Naive thymus-derived CD8-positive, alpha-beta T cell (primary cell): ENCODE measurements at regions not wholly inside any gene's neighbourhood (a gene's known extent, or its start where the extent isn't known, plus 50 kb on each side); places are given as distances from the start of the nearest gene placed in this dataset.

Source experiments
- ATAC-seq, 2 donors: fragments of 150-1000 bp; cut with Tn5 transposase in 1 of 2; sonication (Bioruptor Pico), chemical (Tn5 transposase) in 1 of 2; 1 replicate in 1 of 2; 2 replicates in 1 of 2; pipeline ENCODE4 v1.10.0; 2021; ENCODE audit warnings: mild to moderate bottlenecking in 2 of 2, moderate library complexity in 2 of 2
- POLR2A ChIA-PET: fragments of 350-600 bp; sonication (Branson Sonifier 250); formaldehyde crosslinking; loops from one replicate; lab custom pipeline; 2021; ENCODE audit warnings: antibody characterized with exemption; lab: Charles Lee
- DNase-seq, 10 donors: peaks; one replicate each; pipeline versions ENCODE4 v3.0.0 to v3.0.0-alpha.2; 2020 to 2022
- H3K27ac Mint-ChIP-seq, 10 donors: one replicate each; pipeline ENCODE4 v1.8.0; 2020 to 2022; ENCODE audit warnings: mild to moderate bottlenecking in 10 of 10, mixed read lengths in 10 of 10, moderate library complexity in 4 of 10, inconsistent platforms in 1 of 10
- H3K27me3 Mint-ChIP-seq, 5 donors: one replicate each; pipeline ENCODE4 v1.8.0; 2021 to 2022; ENCODE audit warnings: mixed read lengths in 5 of 5
- H3K36me3 Mint-ChIP-seq, 3 donors: one replicate each; pipeline ENCODE4 v1.8.0; 2020 to 2022; ENCODE audit warnings: mixed read lengths in 3 of 3, mild to moderate bottlenecking in 2 of 3, inconsistent platforms in 1 of 3
- H3K4me1 Mint-ChIP-seq, 4 donors: one replicate each; pipeline ENCODE4 v1.8.0; 2021 to 2022; ENCODE audit warnings: mixed read lengths in 4 of 4
- H3K4me3 Mint-ChIP-seq, 10 donors: one replicate each; pipeline ENCODE4 v1.8.0; 2020 to 2022; ENCODE audit warnings: mild to moderate bottlenecking in 10 of 10, mixed read lengths in 10 of 10, moderate library complexity in 6 of 10, inconsistent platforms in 1 of 10
- H3K9me3 Mint-ChIP-seq, 9 donors: one replicate each; pipeline ENCODE4 v1.8.0; 2020 to 2022; ENCODE audit warnings: mixed read lengths in 9 of 9, mild to moderate bottlenecking in 3 of 9, inconsistent platforms in 1 of 9, moderate library complexity in 1 of 9

DNA sequence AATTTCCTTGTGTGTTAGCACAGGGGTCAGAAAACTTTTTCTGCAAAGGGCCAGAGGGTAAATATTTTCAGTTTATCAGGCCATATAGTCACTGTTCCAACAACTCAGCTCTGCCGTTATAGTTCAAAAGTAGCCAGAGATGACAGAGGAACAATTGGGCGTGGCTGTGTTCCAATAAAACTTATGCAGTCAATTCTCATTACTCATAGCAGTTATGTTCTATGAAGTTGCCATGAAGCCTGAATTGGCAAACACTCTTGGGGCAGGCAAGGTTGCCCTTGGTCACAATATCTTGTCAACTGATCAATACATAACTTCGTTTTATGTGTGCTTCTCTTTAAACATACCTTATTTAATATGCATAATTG, 304.2 kb downstream of the TFAP2C start:
- Mint-ChIP-seq H3K4me1 (no peaks in the 10 kb centered on the region), H3K4me3 (no peak overlapping the region), H3K27ac (no peak overlapping the region), H3K9me3 (peaks cover 0 to 3% (median 0%) of the 10 kb centered on the region in 9 donors), H3K36me3 (peaks cover 0 to 5% (median 0%) of the 10 kb centered on the region in 3 donors), H3K27me3 (peaks cover 14 to 42% (median 22%) of the 10 kb centered on the region in 5 donors)
- DNase-seq (no peak), ATAC-seq (no peak)
- POLR2A ChIA-PET, result no interaction called here

GRCh38 chr20:56934888-56935287, 305.8 kb downstream of the TFAP2C start:
- Mint-ChIP-seq H3K4me1 (no peaks in the 10 kb centered on the region), H3K9me3 (peaks cover 0 to 3% (median 0%) of the 10 kb centered on the region in 9 donors), H3K36me3 (peaks cover 0 to 1% (median 0%) of the 10 kb centered on the region in 3 donors), H3K4me3 (no peak overlapping the region), H3K27ac (no peak overlapping the region), H3K27me3 (peaks cover 9 to 37% (median 12%) of the 10 kb centered on the region in 5 donors)
- DNase-seq, result no peak
- no peak for ATAC-seq
- POLR2A ChIA-PET, result no interaction called here

DNA sequence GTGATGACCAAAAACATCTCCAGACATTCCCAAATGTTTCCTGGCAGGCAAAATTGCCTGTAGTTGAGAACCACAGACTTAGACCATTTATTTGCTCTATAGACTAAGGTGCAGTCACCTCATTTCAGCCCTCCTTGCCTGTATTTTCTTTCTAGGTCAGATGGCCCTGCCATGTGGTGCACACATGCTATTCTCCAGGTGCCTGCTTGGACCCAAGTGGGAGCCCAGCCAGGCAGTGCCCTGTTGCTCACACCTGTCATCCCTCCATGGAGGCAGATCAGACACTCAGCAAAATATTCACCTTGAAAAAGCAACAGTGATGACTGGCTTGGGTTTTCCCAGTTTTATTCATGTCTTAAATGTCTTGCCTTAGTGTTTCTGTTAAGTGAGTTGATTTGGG, 311.4 kb downstream of the TFAP2C start:
- Mint-ChIP-seq H3K9me3 (no peaks in the 10 kb centered on the region), H3K4me3 (no peak overlapping the region)
- no peak for DNase-seq

DNA sequence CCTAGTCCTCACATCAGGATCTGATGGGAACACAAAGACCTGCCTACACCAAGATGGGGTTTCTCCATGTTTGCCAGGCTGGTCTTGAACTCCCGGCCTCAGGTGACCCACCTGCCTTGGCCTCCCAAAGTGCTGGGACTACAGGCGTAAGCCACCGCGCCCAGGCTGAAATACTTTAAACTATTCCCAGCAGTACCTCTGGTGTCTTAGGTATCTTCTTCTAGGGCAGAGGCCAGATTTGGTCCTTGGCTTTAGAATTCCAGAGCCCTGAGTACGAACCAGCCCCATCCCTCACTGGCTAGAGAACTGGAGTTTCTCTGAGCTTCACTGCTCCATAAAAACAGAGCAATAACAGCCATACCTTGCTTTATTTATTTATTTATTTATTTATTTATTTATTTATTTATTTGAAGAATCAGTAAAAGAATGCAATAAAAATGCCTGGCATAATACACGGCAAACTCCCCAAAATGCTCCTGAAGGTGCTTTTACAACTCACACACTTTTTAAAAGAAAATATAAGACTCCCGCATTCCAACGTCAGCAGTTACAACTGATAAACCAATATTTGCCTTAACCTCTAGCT, 312.1 kb downstream of the TFAP2C start:
- peaks cover 0 to 4% (median 0%) of the 10 kb centered on the region in 9 donors for H3K9me3 Mint-ChIP-seq
- H3K4me3 Mint-ChIP-seq, result no peak overlapping the region
- H3K36me3 Mint-ChIP-seq, result no peaks in the 10 kb centered on the region
- no peak for DNase-seq
- no peaks in the 10 kb centered on the region for H3K4me1 Mint-ChIP-seq
- H3K27me3 Mint-ChIP-seq, result peaks cover 3 to 22% (median 11%) of the 10 kb centered on the region in 5 donors
- POLR2A ChIA-PET, result no interaction called here
- ATAC-seq, result no peak
- H3K27ac Mint-ChIP-seq, result no peak overlapping the region

More for the DNA sequence above, 311.4 kb downstream of the TFAP2C start:
- Mint-ChIP-seq H3K36me3 (no peaks in the 10 kb centered on the region), H3K4me1 (no peaks in the 10 kb centered on the region), H3K27me3 (peaks cover 1 to 28% (median 9%) of the 10 kb centered on the region in 5 donors), H3K27ac (no peak overlapping the region)
- POLR2A ChIA-PET, result no interaction called here
- no peak for ATAC-seq

DNA sequence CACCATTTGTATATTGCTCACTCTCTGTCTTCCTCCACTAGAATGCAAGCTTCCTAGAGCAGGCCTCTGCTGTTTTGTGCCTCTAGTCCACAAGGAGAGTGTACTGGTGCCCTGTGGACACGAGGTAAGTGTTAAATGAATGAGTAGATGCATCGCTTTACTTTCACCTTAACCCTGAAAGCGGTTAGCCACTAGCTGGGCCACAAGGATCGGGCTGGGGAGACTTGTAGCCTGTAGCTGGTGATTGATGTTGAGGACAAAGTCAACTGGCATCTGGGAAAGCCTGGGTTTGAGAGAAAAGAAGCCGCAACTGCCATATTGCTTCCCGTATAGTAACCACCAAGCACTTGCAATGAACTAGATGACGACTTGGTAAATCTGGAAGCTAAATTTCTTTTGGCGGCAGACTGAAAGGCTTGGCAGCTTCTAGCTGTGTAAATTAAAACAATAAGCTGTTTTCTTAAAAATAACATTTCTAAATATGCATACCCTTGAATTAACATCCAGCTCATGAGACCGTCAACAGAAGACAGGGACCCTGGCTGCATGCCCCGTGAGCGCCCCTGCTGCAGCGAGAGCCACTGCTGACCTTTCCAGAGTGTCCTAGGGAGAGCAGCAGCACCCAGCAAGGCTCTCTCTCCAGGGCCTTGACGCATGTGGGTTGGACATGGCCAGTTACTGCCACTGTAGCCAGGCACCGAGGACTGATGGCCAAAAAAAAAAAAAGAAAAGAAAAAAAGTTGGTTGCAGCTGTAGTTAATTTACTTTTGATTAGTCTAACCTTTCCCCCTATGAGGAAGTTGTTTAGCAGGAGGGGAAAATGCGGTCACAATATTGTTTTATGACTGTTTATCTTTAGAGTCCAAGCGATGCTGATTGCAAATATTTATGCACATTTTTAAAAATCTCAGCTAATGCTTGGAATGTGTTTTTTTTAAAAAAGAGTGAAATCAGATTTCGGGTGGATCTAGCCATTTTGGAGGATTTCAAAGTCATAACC, 315.1 kb downstream of the TFAP2C start:
- ATAC-seq, result no peak
- no peak for DNase-seq
- POLR2A ChIA-PET, result no interaction called here
- Mint-ChIP-seq H3K36me3 (no peaks in the 10 kb centered on the region), H3K27me3 (peaks cover 6 to 26% (median 13%) of the 10 kb centered on the region in 5 donors), H3K27ac (no peak overlapping the region), H3K4me3 (no peak overlapping the region), H3K9me3 (peaks cover 0 to 6% (median 0%) of the 10 kb centered on the region in 9 donors), H3K4me1 (no peaks in the 10 kb centered on the region)

DNA sequence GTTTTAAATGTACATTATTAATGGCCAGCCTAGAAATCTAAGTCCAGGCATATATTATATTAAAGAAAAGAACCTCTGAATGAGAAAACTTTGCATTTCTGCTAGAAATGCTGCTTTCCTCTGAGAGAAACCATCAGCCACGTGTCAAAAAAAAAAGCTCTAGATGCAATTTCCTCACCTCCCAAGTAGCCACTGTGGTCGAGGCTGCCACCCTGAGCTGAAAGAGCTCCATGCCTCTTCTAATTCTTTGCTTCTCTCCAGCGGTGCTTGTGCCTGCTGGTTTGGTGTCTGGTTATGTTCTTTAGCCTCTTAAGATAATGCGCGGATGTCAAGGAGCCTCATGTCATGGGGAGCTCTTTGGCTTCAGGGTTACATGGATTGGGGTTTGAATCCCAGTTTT, 316.0 kb downstream of the TFAP2C start:
- Mint-ChIP-seq H3K27me3 (peaks cover 6 to 30% (median 13%) of the 10 kb centered on the region in 5 donors), H3K4me1 (no peaks in the 10 kb centered on the region), H3K27ac (no peak overlapping the region), H3K36me3 (no peaks in the 10 kb centered on the region), H3K9me3 (peaks cover 0 to 6% (median 0%) of the 10 kb centered on the region in 9 donors), H3K4me3 (no peak overlapping the region)
- POLR2A ChIA-PET, result no interaction called here
- DNase-seq, result no peak
- no peak for ATAC-seq

DNA sequence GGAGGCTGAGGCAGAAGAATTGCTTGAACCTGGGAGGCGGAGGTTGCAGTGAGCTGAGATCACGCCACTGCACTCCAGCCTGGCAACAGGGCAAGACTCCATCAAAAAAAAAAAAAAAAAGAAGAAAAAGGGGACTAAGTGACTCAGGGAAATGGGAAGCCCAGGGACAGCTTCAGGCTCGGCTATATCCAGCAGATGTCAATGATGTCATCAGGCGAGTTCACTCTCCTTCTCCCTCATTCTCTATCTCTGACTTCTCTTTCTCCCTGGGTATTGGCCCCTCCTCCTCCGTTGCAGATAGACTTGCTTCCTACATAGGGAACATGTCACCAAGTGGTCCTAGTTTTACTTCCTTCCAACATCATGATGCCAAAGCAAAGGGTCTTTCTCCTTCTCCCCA, 316.8 kb downstream of the TFAP2C start:
- POLR2A ChIA-PET, result no interaction called here
- Mint-ChIP-seq H3K4me3 (no peak overlapping the region), H3K4me1 (no peaks in the 10 kb centered on the region), H3K36me3 (no peaks in the 10 kb centered on the region), H3K27ac (no peak overlapping the region), H3K27me3 (peaks cover 6 to 32% (median 12%) of the 10 kb centered on the region in 5 donors), H3K9me3 (peaks cover 0 to 6% (median 0%) of the 10 kb centered on the region in 9 donors)
- ATAC-seq (no peak), DNase-seq (no peak)

- no peak overlapping the region for H3K27ac Mint-ChIP-seq
- no peak overlapping the region for H3K4me3 Mint-ChIP-seq
- POLR2A ChIA-PET, result no interaction called here
- DNase-seq (no peak), ATAC-seq (no peak)
- peaks cover 8 to 35% (median 17%) of the 10 kb centered on the region in 5 donors for H3K27me3 Mint-ChIP-seq
- peaks cover 0 to 6% (median 0%) of the 10 kb centered on the region in 9 donors for H3K9me3 Mint-ChIP-seq
- H3K36me3 Mint-ChIP-seq, result no peaks in the 10 kb centered on the region
- no peaks in the 10 kb centered on the region for H3K4me1 Mint-ChIP-seq
These were observed 317.1 kb downstream of the BMP7 start for GRCh38 chr20:56949318-56949717.

- no peaks in the 10 kb centered on the region for H3K36me3 Mint-ChIP-seq
- peaks cover 0 to 3% (median 0%) of the 10 kb centered on the region in 9 donors for H3K9me3 Mint-ChIP-seq
- H3K4me3 Mint-ChIP-seq, result no peak overlapping the region
- peaks cover 6 to 42% (median 22%) of the 10 kb centered on the region in 5 donors for H3K27me3 Mint-ChIP-seq
- H3K27ac Mint-ChIP-seq, result no peak overlapping the region
- DNase-seq, result no peak
- POLR2A ChIA-PET, result no interaction called here
- H3K4me1 Mint-ChIP-seq, result peaks cover 0 to 1% (median 0%) of the 10 kb centered on the region in 4 donors
- ATAC-seq, result no peak
These were observed 314.0 kb downstream of the BMP7 start for GRCh38 chr20:56952258-56953047.

DNA sequence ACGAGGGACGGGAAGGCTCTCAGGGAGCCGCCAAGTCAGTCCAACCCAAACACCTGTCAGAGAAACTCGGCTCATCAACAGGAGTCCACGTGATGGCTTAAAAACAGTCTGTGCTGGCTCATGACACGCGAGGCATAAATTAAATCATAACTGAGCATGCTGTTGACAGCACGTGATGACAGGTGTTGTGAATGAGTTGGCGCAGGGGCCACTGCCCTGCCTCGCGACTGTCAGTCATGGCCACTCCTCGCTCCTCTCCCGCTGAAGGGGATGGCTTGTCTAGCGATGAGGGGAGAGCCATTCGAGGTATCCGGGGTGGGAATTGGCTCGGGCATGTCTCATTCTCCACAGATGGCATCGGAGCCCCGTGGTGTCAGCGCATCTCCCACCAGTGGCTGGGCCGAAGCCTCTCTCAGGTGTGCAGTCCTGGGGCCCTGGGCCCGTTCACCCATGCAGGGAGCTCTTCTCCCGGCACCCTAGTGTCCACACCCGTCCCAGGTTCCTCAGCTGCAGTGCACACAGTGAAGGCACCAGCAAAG, 313.3 kb downstream of the BMP7 start:
- DNase-seq, result no peak
- H3K27ac Mint-ChIP-seq, result no peak overlapping the region
- no peaks in the 10 kb centered on the region for H3K36me3 Mint-ChIP-seq
- H3K27me3 Mint-ChIP-seq, result peaks cover 8 to 45% (median 26%) of the 10 kb centered on the region in 5 donors
- no peak for ATAC-seq
- H3K4me1 Mint-ChIP-seq, result peaks cover 0 to 1% (median 0%) of the 10 kb centered on the region in 4 donors
- no peak overlapping the region for H3K4me3 Mint-ChIP-seq
- peaks cover 0 to 2% (median 0%) of the 10 kb centered on the region in 9 donors for H3K9me3 Mint-ChIP-seq
- POLR2A ChIA-PET, result no interaction called here

- no peaks in the 10 kb centered on the region for H3K36me3 Mint-ChIP-seq
- H3K27me3 Mint-ChIP-seq, result peaks cover 11 to 56% (median 34%) of the 10 kb centered on the region in 5 donors
These were observed 311.6 kb downstream of the BMP7 start for GRCh38 chr20:56954797-56955196.

DNA sequence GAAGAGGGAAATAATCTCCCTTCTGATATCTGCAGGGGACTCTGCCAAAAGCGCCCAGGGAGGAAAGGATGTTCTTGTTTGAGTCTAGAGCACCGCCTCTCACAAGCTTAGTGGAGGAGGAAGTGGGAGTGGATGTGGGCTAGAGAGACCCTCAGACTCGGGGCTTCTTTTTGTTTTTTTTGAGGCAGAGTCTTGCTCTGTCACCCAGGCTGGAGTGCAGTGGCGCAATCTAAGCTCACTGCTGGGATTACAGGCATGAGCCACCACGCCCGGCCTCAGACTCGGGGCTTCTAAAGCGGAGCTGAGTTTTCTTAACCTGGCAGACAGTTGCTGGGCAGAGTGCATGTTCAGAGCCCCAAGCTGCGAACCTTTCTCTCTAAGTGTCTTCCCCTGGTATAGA, 310.8 kb downstream of the BMP7 start:
- H3K4me3 Mint-ChIP-seq, result no peak overlapping the region
- H3K4me1 Mint-ChIP-seq, result peaks cover 0 to 1% (median 0%) of the 10 kb centered on the region in 4 donors
- ATAC-seq, result no peak
- no peak for DNase-seq
- H3K27me3 Mint-ChIP-seq, result peaks cover 11 to 50% (median 30%) of the 10 kb centered on the region in 5 donors
- POLR2A ChIA-PET, result no interaction called here
- H3K9me3 Mint-ChIP-seq, result peaks cover 0 to 2% (median 0%) of the 10 kb centered on the region in 9 donors
- H3K27ac Mint-ChIP-seq, result no peak overlapping the region
- H3K36me3 Mint-ChIP-seq, result no peaks in the 10 kb centered on the region

More at GRCh38 chr20:56954797-56955196, 311.6 kb downstream of the BMP7 start:
- no peak overlapping the region for H3K4me3 Mint-ChIP-seq
- no peak for DNase-seq
- H3K9me3 Mint-ChIP-seq, result peaks cover 0 to 2% (median 0%) of the 10 kb centered on the region in 9 donors
- ATAC-seq, result no peak
- no peak overlapping the region for H3K27ac Mint-ChIP-seq
- POLR2A ChIA-PET, result no interaction called here
- peaks cover 0 to 1% (median 0%) of the 10 kb centered on the region in 4 donors for H3K4me1 Mint-ChIP-seq
